ENCODE measurements at regions not wholly inside any gene's neighbourhood (a gene's known extent, or its start where the extent isn't known, plus 50 kb on each side); places are given as distances from the start of the nearest gene placed in this dataset.
"Not testable (repeated sequence)": the region's sequence is repeated elsewhere in the genome, so short reads cannot be mapped to it uniquely, and the experiment has no call there.

DNA sequence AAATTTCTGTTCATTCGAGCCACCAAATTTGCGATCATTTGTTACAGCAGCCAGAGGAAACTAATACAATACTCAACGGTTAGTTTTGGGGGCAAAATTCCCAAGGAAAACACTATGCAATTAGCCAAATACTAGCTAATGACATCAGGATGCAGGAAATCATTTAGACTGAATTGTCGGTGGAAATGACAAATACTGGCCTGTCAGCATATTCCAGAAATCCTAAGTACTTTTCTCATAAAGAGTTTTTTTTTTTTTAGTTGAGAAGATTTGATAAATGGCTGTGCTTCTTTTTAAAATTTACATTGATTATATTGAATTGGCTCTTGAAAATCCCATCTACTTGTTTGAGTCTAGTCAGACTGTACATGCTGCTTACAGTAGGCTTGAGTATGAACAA, 410.1 kb downstream of the SUCLG1 start:
- no peak for DNase-seq (ENCODE audit: low spot score)

- DNase-seq (ENCODE audit: low spot score), result no peak
Measured at GRCh38 chr2:84041506-84041905, 417.6 kb downstream of the SUCLG1 start.

- DNase-seq (ENCODE audit: low spot score), result no peak
Measured at GRCh38 chr2:84040281-84040680, 418.8 kb downstream of the SUCLG1 start.

DNA sequence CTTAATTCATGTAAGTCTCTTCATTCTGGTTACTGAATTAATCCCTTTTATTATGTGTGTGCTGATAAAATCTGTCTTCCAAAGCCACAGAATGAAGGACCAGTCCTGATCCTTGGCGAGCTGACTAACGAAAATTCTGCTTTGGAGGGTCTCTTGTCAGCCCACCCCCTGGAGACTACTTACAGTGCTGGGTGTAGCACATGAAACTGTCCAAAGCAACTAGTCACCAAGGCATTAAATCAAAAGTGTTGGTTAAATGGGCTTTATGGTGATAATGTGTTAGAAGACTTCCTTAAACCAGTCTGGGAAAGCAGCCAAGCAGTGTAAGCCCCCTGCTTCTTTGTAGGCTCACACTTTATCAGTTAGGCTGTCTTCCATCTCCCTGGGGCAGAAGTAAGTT, 420.2 kb downstream of the SUCLG1 start:
- DNase-seq (ENCODE audit: low spot score), result no peak

- DNase-seq (ENCODE audit: low spot score), result no peak
Measured at GRCh38 chr2:84033347-84033974, 425.6 kb downstream of the SUCLG1 start.

- no peak for DNase-seq (ENCODE audit: low spot score)
Measured at GRCh38 chr2:84031312-84032050, 427.6 kb downstream of the SUCLG1 start.

DNA sequence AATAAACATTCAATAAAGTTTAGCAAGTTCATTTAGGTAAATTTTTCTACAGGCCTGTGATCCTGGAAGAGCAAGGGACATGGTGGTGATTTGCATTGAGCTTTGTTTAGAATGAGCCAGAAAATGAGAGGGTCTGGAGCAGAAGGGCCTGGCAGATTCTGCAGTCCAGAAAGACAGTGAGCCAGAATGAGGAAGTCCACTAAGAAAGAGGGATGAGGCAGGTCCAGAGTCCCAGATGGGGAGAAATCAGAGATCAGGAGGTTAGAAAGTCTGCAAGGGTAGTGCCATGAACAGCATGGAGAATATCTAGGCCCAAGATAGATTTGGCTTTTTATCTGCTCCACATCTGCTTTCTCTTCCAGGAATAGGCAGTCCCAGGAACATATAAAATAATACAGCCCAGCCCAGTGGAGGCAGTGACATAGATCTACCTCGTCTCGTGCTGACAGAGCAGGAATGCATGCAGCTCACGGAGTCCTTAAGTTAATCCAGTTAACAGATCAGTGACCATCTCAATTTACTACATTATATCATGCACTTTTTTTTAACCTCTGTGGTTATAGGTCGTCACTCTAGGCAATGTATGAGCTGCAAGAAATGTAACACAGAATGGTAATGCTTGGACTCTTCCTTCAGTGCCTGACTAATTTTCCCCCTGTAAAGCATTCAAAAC, 429.0 kb downstream of the SUCLG1 start:
- no peak for DNase-seq (ENCODE audit: low spot score)

GRCh38 chr2:84026818-84027217, 432.3 kb downstream of the SUCLG1 start:
- no peak for DNase-seq (ENCODE audit: low spot score)

DNA sequence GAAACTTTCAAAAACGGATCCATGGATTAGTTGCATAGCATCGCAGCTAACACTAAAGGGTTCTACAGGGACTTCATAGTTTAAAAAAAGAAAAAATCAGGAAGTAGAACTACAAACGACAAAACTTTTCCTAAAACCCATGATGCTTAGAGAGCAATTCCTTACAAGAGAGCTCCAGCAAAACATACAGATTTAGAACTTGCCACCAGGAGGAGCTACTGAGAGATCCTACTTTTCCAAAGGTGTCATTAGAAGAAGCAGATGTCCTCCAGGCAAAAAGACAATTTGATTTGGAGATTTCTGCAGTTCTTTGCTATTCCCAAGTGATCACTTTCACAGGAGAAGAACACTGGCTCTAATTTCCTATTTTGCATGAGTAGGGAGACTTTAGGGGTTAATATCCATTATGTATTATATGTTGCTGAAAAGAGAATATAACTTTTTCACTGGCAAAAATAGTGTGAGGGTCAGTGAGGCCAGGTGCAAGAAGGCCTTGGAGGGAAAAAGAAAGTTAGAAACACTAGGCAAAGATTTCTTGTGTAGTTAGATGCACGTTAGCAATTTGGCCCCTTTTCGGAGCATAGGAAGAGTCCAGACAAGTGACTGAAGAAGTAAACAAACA, 436.2 kb downstream of the SUCLG1 start:
- no peak for DNase-seq (ENCODE audit: low spot score)

DNA sequence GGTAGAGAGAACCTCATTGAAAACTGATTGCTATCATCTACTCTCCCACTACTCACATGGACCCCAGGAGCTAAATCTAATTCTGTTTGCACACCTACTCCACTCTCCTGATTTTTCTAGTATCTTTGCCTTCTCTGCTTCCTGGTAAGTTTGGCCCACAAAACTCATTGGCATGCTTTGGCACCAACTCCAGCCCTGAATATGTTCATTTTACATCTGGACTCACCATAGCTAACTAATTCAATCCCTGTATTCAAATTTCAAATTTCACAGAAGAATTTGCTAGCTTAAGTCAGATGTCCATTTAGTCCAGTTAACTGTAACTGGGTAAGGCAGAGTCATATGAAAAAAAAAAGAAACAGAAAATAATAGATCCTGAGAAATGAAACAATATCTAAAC, 442.1 kb downstream of the SUCLG1 start:
- no peak for DNase-seq (ENCODE audit: low spot score)

DNA sequence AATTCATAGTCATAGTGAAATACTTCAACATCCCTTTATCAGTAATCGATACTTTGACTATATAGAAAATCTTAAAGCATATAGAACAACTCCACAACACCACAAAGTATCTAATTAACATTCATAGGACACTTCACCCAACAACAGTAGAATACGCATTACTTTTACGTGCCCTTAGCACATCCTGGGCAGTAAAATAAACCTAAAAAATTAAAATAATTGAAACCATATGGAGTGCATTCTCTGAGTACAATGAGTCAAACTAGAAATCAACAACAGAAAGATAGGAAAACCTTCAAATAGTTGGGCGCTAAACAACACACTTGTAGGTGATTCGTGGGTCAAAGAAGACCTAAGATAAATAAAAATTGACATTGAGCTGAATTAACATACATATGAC, 442.9 kb downstream of the SUCLG1 start:
- no peak for DNase-seq (ENCODE audit: low spot score)

DNA sequence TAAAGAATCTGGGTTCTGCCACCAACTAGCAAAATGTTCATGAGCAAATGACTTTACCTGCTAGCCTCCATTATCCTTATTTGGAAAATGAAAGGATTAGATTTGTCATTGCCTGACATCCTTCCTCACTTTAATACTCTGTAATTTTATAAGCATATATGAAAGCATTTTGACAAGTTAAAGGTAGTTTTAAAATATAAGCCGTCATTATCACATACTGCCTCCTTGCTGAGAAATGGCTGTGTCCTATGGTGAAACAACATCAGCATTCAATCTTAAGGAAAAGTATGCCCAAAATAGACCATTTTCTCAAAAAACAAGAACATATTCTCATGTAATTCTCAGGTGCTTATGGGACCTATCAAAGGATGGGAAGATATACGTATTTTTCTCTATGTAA, 461.2 kb downstream of the SUCLG1 start:
- no peak for DNase-seq (ENCODE audit: low spot score)

DNA sequence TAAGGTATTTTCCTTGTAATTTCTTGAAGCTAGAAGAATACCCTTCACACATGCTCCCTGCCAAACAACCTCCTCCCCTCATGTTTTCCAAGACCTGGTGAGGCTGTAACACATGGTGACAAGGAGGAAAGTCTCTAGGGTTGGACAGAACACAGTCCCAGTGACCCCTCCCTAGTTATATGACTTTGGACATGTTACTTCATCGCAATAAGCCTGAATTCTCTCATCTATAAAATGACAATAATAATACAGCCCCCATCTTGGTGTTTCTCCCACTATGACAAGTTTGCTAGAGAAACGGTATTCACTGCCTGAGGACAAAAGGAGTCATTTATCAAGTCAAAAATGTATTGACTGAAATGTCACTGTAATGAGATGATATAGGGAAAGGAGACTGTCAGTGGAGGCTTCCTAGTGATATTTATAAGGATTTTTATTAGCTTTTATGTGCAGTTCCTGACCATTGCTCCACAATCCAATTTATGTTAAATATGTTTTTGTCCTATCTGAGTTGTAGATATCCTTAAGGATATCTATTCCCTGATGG, 464.4 kb downstream of the SUCLG1 start:
- DNase-seq (ENCODE audit: low spot score), result no peak

DNA sequence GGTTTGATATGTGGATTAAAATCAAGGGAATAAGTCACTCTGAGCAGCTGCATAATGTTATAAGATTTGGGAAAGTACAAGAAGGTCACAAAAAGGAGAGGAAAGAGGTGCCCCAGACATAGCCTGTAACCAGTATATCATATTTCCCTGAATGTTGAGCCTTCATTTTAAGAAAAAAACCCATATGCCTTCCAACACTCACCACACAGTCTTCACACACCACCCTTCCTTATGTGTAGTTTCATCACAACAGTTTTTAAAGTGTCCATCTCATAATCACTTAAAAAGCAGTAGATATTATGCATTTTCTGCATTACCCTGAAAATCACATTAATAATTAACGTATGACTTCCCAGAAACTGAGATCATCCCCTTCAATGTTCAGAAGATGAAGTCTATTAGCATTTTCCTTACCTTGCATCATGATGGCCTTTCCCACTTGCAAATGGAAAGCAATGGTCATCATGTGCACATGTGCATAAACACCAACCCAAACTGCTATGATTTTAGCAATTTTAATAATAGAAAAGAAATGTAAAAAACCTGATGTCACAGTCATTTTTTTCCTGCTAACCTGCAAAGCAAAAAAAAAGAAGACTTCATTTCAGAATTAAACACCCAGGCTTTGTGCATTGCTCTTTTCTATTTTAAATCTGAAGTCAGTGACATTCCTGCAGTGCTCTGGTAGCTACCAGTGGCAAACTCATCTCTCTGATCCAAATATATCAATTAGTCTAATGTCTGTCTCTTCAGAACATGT, 465.0 kb downstream of the SUCLG1 start:
- no peak for DNase-seq (ENCODE audit: low spot score)

DNA sequence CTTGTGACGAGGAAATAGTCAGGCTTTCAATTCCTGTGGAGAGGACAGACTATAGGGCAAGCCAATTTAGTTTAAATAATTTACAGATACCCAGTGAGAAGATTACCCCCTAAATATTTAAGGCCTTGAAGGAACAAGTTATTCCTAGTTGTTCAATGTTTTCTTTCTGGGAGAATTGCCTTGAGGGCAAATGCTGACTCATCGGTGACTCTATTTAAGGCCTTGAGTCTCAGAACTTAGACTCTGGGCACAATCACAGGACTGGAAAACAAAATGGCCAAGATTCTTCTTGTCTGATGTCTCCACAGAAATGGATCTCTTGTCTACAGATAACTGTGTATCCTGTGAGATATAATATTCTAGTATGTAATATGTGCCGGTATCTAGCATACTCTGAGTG, 467.1 kb downstream of the SUCLG1 start:
- no peak for DNase-seq (ENCODE audit: low spot score)

DNA sequence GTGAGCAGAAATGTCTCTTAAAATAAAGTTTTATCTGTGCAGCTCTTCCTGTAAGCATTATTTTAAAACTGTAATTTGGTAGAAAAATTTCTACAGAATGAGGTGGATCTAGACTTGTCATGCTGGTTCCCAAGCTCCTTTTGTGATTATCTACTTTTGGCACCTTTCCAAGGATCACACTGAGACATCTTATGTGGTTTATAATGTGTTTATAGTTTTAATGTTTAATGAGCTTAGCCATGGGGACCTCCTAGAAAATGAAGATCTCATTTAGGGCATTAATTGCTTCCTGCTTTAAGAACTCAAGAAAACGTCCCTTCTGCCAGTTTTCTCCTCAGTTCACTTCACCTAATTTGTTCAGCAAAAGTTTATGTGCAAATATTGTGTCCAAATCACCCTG, 468.4 kb downstream of the SUCLG1 start:
- DNase-seq (ENCODE audit: low spot score), result no peak

GRCh38 chr2:83976628-83977027, 482.5 kb downstream of the SUCLG1 start:
- DNase-seq (ENCODE audit: low spot score), result not testable (repeated sequence)

DNA sequence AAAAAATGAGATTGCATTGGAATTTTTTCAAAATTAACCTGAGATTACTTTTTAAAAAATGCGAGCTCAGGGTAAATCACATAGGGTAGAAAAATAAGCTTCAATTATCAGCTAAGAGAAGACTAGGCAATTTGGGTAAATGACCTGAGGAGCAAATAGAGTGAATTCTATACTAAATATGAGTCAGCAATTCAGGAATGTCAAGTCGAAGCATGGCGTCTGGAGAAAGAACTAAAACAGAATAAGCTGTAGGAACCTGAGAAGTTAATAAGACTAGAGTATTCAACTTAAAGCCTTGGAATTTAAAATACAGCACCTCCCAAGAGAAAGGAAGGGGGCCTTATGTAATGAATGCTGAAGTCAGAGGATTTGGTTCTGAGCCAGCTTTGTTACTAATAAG, 487.0 kb downstream of the SUCLG1 start:
- DNase-seq (ENCODE audit: low spot score), result no peak

DNA sequence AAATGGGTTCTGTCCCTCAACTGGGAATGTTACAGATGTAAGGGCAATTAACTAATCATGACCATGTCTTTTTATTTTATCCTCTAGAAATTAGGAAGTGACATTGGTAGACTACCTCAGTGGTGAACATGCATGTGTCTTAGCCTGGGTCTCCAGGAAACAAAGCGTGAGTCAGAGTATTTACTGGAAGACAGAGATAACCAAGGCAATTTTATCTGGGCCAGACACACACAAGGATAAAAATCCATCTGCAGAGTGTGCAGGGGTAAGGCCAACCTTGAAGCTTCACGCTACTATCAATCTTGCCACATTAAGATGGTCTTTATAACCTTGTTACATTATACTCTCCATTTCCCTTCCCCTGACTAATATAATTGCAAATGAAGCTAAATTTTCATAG, 487.5 kb downstream of the SUCLG1 start:
- DNase-seq (ENCODE audit: low spot score), result no peak

- DNase-seq (ENCODE audit: low spot score), result no peak
Measured at GRCh38 chr2:83970217-83970929, 488.7 kb downstream of the SUCLG1 start.

GRCh38 chr2:83969085-83969484, 490.0 kb downstream of the SUCLG1 start:
- no peak for DNase-seq (ENCODE audit: low spot score)

Data from left forelimb (tissue), 1 donor.